Colon (tissue), 2 donors: ENCODE measurements at regions not wholly inside any gene's neighbourhood (a gene's known extent, or its start where the extent isn't known, plus 50 kb on each side); places are given as distances from the start of the nearest gene placed in this dataset.

ENCODE experiments used
- FAIRE-seq: peaks from 2 replicates; lab custom pipeline; 2012; peaks lifted over from hg19 to GRCh38; lab: Jason Lieb, UNC
- donor health status: control.
- donor health status: control.

GRCh38 chr12:67427336-67427735, 158.2 kb downstream of the CAND1 start:
- FAIRE-seq = no peak

- FAIRE-seq = no peak
Measured at GRCh38 chr12:67428431-67428830, 159.3 kb downstream of the CAND1 start.

GRCh38 chr12:67430708-67431335, 161.7 kb downstream of the CAND1 start:
- no peak for FAIRE-seq

GRCh38 chr12:67431411-67432020, 162.4 kb downstream of the CAND1 start:
- FAIRE-seq = peak; percentile 5

- FAIRE-seq = no peak
Measured at GRCh38 chr12:67433385-67434175, 164.4 kb downstream of the CAND1 start.

- no peak for FAIRE-seq
Measured at GRCh38 chr12:67434671-67435370, 165.7 kb downstream of the CAND1 start.

GRCh38 chr12:67436230-67436629, 167.1 kb downstream of the CAND1 start:
- no peak for FAIRE-seq

- FAIRE-seq = no peak
Measured at GRCh38 chr12:67437011-67437410, 167.9 kb downstream of the CAND1 start.

- no peak for FAIRE-seq
Measured at GRCh38 chr12:67439611-67440010, 170.5 kb downstream of the CAND1 start.

- FAIRE-seq = peak; percentile 68
Measured at GRCh38 chr12:67441736-67442346, 172.7 kb downstream of the CAND1 start.

- FAIRE-seq = no peak
Measured at GRCh38 chr12:67442347-67442841, 173.2 kb downstream of the CAND1 start.

- FAIRE-seq = no peak
Measured at GRCh38 chr12:67442896-67443295, 173.7 kb downstream of the CAND1 start.

GRCh38 chr12:67444542-67444941, 175.4 kb downstream of the CAND1 start:
- FAIRE-seq = no peak

GRCh38 chr12:67446716-67447115, 177.6 kb downstream of the CAND1 start:
- no peak for FAIRE-seq

GRCh38 chr12:67447180-67447579, 178.0 kb downstream of the CAND1 start:
- FAIRE-seq = no peak

GRCh38 chr12:67449591-67450052, 180.5 kb downstream of the CAND1 start:
- FAIRE-seq = no peak

- FAIRE-seq = no peak
Measured at GRCh38 chr12:67450441-67450840, 181.3 kb downstream of the CAND1 start.

- no peak for FAIRE-seq
Measured at GRCh38 chr12:67451206-67451605, 182.0 kb downstream of the CAND1 start.

- FAIRE-seq = no peak
Measured at GRCh38 chr12:67452119-67452805, 183.1 kb downstream of the CAND1 start.

- FAIRE-seq = no peak
Measured at GRCh38 chr12:67453191-67453590, 184.0 kb downstream of the CAND1 start.

GRCh38 chr12:67455236-67455635, 186.1 kb downstream of the CAND1 start:
- FAIRE-seq = no peak
